Type B pancreatic cell (in vitro differentiated cells): ENCODE measurements at regions not wholly inside any gene's neighbourhood (a gene's known extent, or its start where the extent isn't known, plus 50 kb on each side); places are given as distances from the start of the nearest gene placed in this dataset.
A peak's percentile ranks its signal among the peaks of the same experiment; 100 is the strongest.

ENCODE experiments used
- DNase-seq: peaks from one replicate; pipeline ENCODE4 v3.0.0; 2021; ENCODE audit warnings: mixed read lengths; ENCODE audit not compliant: unreplicated experiment; ENCODE audit errors: extremely low spot score
- H3K27ac Mint-ChIP-seq: 2 replicates; pipeline ENCODE4 v1.8.0; 2021; ENCODE audit warnings: mild to moderate bottlenecking, mixed read lengths
- H3K27me3 Mint-ChIP-seq: 2 replicates; pipeline ENCODE4 v1.8.0; 2021; ENCODE audit warnings: mixed read lengths
- H3K36me3 Mint-ChIP-seq: 2 replicates; pipeline ENCODE4 v1.8.0; 2021; ENCODE audit warnings: mixed read lengths
- H3K4me1 Mint-ChIP-seq: one replicate; pipeline ENCODE4 v1.8.0; 2021; ENCODE audit warnings: mixed read lengths; ENCODE audit not compliant: unreplicated experiment
- H3K4me3 Mint-ChIP-seq: 2 replicates; pipeline ENCODE4 v1.8.0; 2021; ENCODE audit warnings: mild to moderate bottlenecking, mixed read lengths
- H3K9me3 Mint-ChIP-seq: 2 replicates; pipeline ENCODE4 v1.8.0; 2021; ENCODE audit warnings: mixed read lengths
- TF ChIP-seq, protein P1 (sequence below): fragments of 200-600 bp; sonication (generic); conservative IDR thresholded peaks from 2 replicates; pipeline ENCODE4 v1.5.0; 2021; ENCODE audit warnings: antibody characterized with exemption, mild to moderate bottlenecking

DNA sequence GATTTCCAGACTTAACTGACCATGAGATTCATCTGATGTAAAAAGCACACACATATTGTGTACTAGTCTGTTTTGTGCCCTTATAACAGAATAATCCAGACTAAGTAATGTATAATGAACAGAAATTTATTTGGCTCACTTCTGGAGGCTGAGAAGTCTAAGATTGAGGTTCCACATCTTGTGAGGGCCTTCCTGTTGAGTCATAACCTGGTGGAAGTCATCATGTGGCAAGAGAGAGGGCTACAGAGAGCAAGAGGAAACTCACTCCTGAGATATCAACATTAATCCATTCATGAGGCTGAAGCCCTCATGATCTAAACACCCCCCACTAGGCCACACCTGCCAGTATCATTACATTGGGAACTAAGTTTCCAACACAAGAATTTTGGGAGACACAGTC, 977.6 kb downstream of the MCTP2 start:
- peaks cover 7% of the 10 kb centered on the region for H3K4me1 Mint-ChIP-seq
- peaks cover 33% of the 10 kb centered on the region for H3K9me3 Mint-ChIP-seq
- TF ChIP-seq, protein P1, sequence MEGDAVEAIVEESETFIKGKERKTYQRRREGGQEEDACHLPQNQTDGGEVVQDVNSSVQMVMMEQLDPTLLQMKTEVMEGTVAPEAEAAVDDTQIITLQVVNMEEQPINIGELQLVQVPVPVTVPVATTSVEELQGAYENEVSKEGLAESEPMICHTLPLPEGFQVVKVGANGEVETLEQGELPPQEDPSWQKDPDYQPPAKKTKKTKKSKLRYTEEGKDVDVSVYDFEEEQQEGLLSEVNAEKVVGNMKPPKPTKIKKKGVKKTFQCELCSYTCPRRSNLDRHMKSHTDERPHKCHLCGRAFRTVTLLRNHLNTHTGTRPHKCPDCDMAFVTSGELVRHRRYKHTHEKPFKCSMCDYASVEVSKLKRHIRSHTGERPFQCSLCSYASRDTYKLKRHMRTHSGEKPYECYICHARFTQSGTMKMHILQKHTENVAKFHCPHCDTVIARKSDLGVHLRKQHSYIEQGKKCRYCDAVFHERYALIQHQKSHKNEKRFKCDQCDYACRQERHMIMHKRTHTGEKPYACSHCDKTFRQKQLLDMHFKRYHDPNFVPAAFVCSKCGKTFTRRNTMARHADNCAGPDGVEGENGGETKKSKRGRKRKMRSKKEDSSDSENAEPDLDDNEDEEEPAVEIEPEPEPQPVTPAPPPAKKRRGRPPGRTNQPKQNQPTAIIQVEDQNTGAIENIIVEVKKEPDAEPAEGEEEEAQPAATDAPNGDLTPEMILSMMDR = no peak
- no peaks in the 10 kb centered on the region for H3K27me3 Mint-ChIP-seq
- DNase-seq = no peak
- H3K4me3 Mint-ChIP-seq = no peak overlapping the region
- H3K36me3 Mint-ChIP-seq = peaks cover 13% of the 10 kb centered on the region
- no peak overlapping the region for H3K27ac Mint-ChIP-seq

DNA sequence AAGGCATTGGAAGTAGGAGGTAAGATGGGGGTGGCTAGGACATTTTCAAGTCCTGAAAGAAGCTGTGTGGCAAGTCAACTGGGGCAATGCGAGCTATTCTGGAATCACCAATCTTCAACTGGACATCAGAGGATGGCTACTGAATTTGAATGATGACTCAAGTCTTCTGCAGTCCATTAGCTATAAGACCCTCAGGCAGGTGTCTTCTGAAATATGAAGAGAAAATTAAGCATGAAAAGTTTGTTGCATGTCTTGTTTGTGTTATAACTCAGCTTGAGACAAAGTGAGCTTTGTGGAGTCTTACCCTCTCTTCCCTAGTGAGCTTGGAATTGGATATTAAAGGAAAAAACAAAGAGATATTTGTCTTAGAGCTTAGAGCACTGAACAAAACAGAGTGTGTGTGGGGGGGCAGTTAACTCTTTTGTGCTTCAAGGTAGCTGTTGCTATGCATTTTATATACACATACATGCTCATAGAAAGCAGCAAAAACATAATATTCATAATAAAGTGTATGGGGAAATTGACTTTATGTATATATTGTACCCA, 979.1 kb downstream of the MCTP2 start:
- no peak overlapping the region for H3K27ac Mint-ChIP-seq
- H3K4me1 Mint-ChIP-seq = peaks cover 15% of the 10 kb centered on the region
- no peak overlapping the region for H3K4me3 Mint-ChIP-seq

DNA sequence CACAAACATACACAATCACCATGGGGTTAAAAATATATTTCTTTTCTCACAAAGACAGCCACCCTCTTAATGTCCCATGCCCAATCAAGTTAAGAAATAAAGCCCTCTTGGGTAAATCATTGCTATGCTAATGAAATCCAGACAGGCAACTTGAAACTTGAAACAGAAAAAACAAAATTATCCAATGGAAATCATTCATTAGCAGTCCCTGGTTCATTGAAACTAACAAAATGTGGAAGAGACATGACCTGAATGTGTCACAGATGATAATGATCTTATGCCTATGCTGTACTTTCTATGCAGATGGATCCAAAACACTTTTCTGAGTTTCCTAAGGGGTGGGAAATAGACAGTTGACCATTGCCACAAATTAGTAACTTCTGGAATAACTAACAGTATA, 983.7 kb downstream of the MCTP2 start:
- Mint-ChIP-seq H3K9me3 (peaks cover 13% of the 10 kb centered on the region), H3K4me1 (peaks cover 18% of the 10 kb centered on the region), H3K4me3 (peak overlapping the region; percentile 17), H3K36me3 (peaks cover 3% of the 10 kb centered on the region), H3K27me3 (no peaks in the 10 kb centered on the region), H3K27ac (no peak overlapping the region)
- no peak for DNase-seq
- TF ChIP-seq, protein P1 = no peak

More for the DNA sequence above, 979.1 kb downstream of the MCTP2 start:
- DNase-seq = no peak
- H3K9me3 Mint-ChIP-seq = peaks cover 26% of the 10 kb centered on the region
- H3K27me3 Mint-ChIP-seq = no peaks in the 10 kb centered on the region
- H3K36me3 Mint-ChIP-seq = peaks cover 10% of the 10 kb centered on the region
- TF ChIP-seq, protein P1 = no peak

GRCh38 chr15:95226835-95227234, 995.5 kb downstream of the MCTP2 start:
- H3K27ac Mint-ChIP-seq = peak overlapping the region; percentile 84
- peak overlapping the region; percentile 61 for H3K4me3 Mint-ChIP-seq
- TF ChIP-seq, protein P1 = no peak

DNA sequence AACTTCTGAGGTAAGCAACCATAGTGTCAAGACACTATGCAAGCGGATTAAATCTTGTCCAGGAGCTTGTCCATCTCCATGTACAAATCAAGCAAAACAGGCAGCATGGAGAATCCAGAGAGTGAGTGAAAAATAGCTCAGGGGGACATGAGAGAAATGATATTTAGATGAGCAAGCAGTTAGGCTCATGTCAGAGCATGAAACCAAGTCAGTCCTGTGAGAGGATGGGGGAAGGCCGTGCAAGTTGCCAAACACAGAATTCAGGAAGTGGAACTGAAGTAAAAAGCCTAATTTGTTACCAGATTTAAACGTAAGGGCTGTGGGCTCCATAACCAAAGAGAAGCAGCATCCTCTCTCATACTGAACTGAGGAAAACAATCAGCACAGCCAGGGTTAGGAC, 995.9 kb downstream of the MCTP2 start:
- Mint-ChIP-seq H3K36me3 (no peaks in the 10 kb centered on the region), H3K27me3 (no peaks in the 10 kb centered on the region), H3K4me3 (peak overlapping the region; percentile 61), H3K9me3 (peaks cover 7% of the 10 kb centered on the region), H3K27ac (peak overlapping the region; percentile 84), H3K4me1 (peaks cover 9% of the 10 kb centered on the region)
- no peak for DNase-seq
- TF ChIP-seq, protein P1 = no peak

More at GRCh38 chr15:95226835-95227234, 995.5 kb downstream of the MCTP2 start:
- Mint-ChIP-seq H3K36me3 (no peaks in the 10 kb centered on the region), H3K27me3 (no peaks in the 10 kb centered on the region), H3K4me1 (peaks cover 9% of the 10 kb centered on the region), H3K9me3 (peaks cover 3% of the 10 kb centered on the region)
- no peak for DNase-seq
